Activated CD8-positive, alpha-beta memory T cell treated with anti-CD3 and anti-CD28 coated beads, Interleukin-2, amount 10 ng/mL, durations not matched to agents 7 days and 5 days (primary cell): ENCODE measurements at regions not wholly inside any gene's neighbourhood (a gene's known extent, or its start where the extent isn't known, plus 50 kb on each side); places are given as distances from the start of the nearest gene placed in this dataset.

Experiments used
- ATAC-seq: fragments of 150-1000 bp; cut with Tn5 transposase; one replicate; pipeline ENCODE4 v1.10.0; 2021; ENCODE audit warnings: moderate library complexity
- CTCF ChIA-PET: fragments of 350-600 bp; sonication (Branson Sonifier 250); formaldehyde crosslinking; loops from one replicate; lab custom pipeline; 2021; ENCODE audit warnings: antibody characterized with exemption; lab: Charles Lee
- DNase-seq: peaks from one replicate; pipeline ENCODE4 v3.0.0-alpha.2; 2020
- H3K27ac Mint-ChIP-seq: one replicate; pipeline ENCODE4 v1.8.0; 2021; ENCODE audit warnings: mild to moderate bottlenecking, mixed read lengths
- H3K27me3 Mint-ChIP-seq: one replicate; pipeline ENCODE4 v1.8.0; 2021; ENCODE audit warnings: mixed read lengths
- H3K36me3 Mint-ChIP-seq: one replicate; pipeline ENCODE4 v1.8.0; 2021; ENCODE audit warnings: mild to moderate bottlenecking, mixed read lengths
- H3K4me1 Mint-ChIP-seq: one replicate; pipeline ENCODE4 v1.8.0; 2021; ENCODE audit warnings: mixed read lengths
- H3K4me3 Mint-ChIP-seq: one replicate; pipeline ENCODE4 v1.8.0; 2021; ENCODE audit warnings: mild to moderate bottlenecking, moderate library complexity, mixed read lengths
- H3K9me3 Mint-ChIP-seq: one replicate; pipeline ENCODE4 v1.8.0; 2022; ENCODE audit warnings: low read depth, mixed read lengths

GRCh38 chr16:79659344-79659743, 58.8 kb upstream of the MAF start:
- ATAC-seq: no peak
- CTCF ChIA-PET: no interaction called here
- no peak overlapping the region for H3K4me3 Mint-ChIP-seq

GRCh38 chr16:79658301-79659033, 57.9 kb upstream of the MAF start:
- Mint-ChIP-seq H3K36me3 (no peaks in the 10 kb centered on the region), H3K27ac (no peak overlapping the region), H3K4me3 (no peak overlapping the region), H3K9me3 (no peaks in the 10 kb centered on the region), H3K27me3 (peaks cover 41% of the 10 kb centered on the region), H3K4me1 (no peaks in the 10 kb centered on the region)
- CTCF ChIA-PET: interaction anchor here (0.7 kb wide), 1 partner anchor 692 kb away, joined by 3 read pairs; no protein-coding TSS in a partner anchor
- ATAC-seq (no peak), DNase-seq (no peak)

More at GRCh38 chr16:79659344-79659743, 58.8 kb upstream of the MAF start:
- Mint-ChIP-seq H3K27me3 (peaks cover 45% of the 10 kb centered on the region), H3K9me3 (no peaks in the 10 kb centered on the region), H3K27ac (no peak overlapping the region), H3K4me1 (no peaks in the 10 kb centered on the region), H3K36me3 (no peaks in the 10 kb centered on the region)
- DNase-seq: no peak

- no peaks in the 10 kb centered on the region for H3K9me3 Mint-ChIP-seq
- H3K4me3 Mint-ChIP-seq: no peak overlapping the region
- H3K27ac Mint-ChIP-seq: no peak overlapping the region
- CTCF ChIA-PET: no interaction called here
- no peaks in the 10 kb centered on the region for H3K36me3 Mint-ChIP-seq
- ATAC-seq (no peak), DNase-seq (no peak)
- H3K4me1 Mint-ChIP-seq: no peaks in the 10 kb centered on the region
- peaks cover 40% of the 10 kb centered on the region for H3K27me3 Mint-ChIP-seq
Observed at GRCh38 chr16:79656553-79657115, 56.1 kb upstream of the MAF start.

GRCh38 chr16:79653373-79653891, 52.9 kb upstream of the MAF start:
- CTCF ChIA-PET: no interaction called here
- no peaks in the 10 kb centered on the region for H3K9me3 Mint-ChIP-seq
- H3K4me3 Mint-ChIP-seq: no peak overlapping the region
- H3K4me1 Mint-ChIP-seq: no peaks in the 10 kb centered on the region
- no peaks in the 10 kb centered on the region for H3K36me3 Mint-ChIP-seq
- H3K27ac Mint-ChIP-seq: no peak overlapping the region
- DNase-seq: no peak
- no peak for ATAC-seq
- peaks cover 40% of the 10 kb centered on the region for H3K27me3 Mint-ChIP-seq

GRCh38 chr16:79651363-79651762, 50.8 kb upstream of the MAF start:
- CTCF ChIA-PET: no interaction called here
- H3K27ac Mint-ChIP-seq: no peak overlapping the region
- no peaks in the 10 kb centered on the region for H3K36me3 Mint-ChIP-seq
- ATAC-seq: no peak
- no peak for DNase-seq
- H3K4me3 Mint-ChIP-seq: no peak overlapping the region
- H3K4me1 Mint-ChIP-seq: no peaks in the 10 kb centered on the region
- H3K27me3 Mint-ChIP-seq: peaks cover 48% of the 10 kb centered on the region
- H3K9me3 Mint-ChIP-seq: peaks cover 2% of the 10 kb centered on the region
